Endothelial cell of umbilical vein (primary cell): ENCODE measurements at regions not wholly inside any gene's neighbourhood (a gene's known extent, or its start where the extent isn't known, plus 50 kb on each side); places are given as distances from the start of the nearest gene placed in this dataset.

Source experiments
- BruUV-seq: library from RNA; stranded (reverse); fragments of 400-500 nt; replicated peaks from 2 replicates; lab custom pipeline; 2021; lab: Mats Ljungman, UMichigan
- CTCF ChIA-PET: fragments of 300-600, 350-600 bp; sonication (Branson Sonifier 250); formaldehyde crosslinking; loops from one replicate; lab custom pipeline; 2021; ENCODE audit warnings: antibody characterized with exemption, inconsistent platforms; lab: Charles Lee
- POLR2A ChIA-PET: fragments of 300-600, 350-600 bp; sonication (Branson Sonifier 250); formaldehyde crosslinking; loops from one replicate; lab custom pipeline; 2021; ENCODE audit warnings: antibody characterized with exemption, inconsistent platforms; lab: Charles Lee
- DNase-seq: peaks from one replicate; pipeline ENCODE4 v3.0.0-alpha.2; 2011; ENCODE audit warnings: low read depth, low spot score
- FAIRE-seq: peaks from 2 replicates; lab custom pipeline; 2011; peaks lifted over from hg19 to GRCh38; lab: Jason Lieb, UNC
- H2AFZ ChIP-seq: 2 replicates; pipeline ENCODE4 v1.6.0; 2012; ENCODE audit warnings: low read depth, low read length, control low read depth, inconsistent platforms
- H3K27ac ChIP-seq: 2 replicates; pipeline ENCODE4 v1.5.1; 2011; ENCODE audit warnings: low read depth, mild to moderate bottlenecking, control low read depth, low read length, moderate library complexity; ENCODE audit not compliant: insufficient read depth
- H3K27me3 ChIP-seq, 2 experiments: 2 replicates each; pipeline versions ENCODE4 v1.6.0 to v1.6.1; 2011; ENCODE audit warnings: low read length in 2 of 2, mixed read lengths in 1 of 2; ENCODE audit not compliant: control insufficient read depth in 2 of 2, insufficient read depth in 2 of 2
- H3K36me3 ChIP-seq, 2 experiments: 2 replicates in 1 of 2; 3 replicates in 1 of 2; pipeline ENCODE4 v1.5.1; 2011; ENCODE audit warnings: low read length in 2 of 2, mild to moderate bottlenecking in 1 of 2, moderate library complexity in 1 of 2; ENCODE audit not compliant: control insufficient read depth in 2 of 2, insufficient read depth in 2 of 2; ENCODE audit errors: extremely low read depth in 1 of 2
- H3K4me1 ChIP-seq: 3 replicates; pipeline ENCODE4 v1.5.1; 2011; ENCODE audit warnings: mild to moderate bottlenecking, low read length; ENCODE audit not compliant: control insufficient read depth, insufficient read depth; ENCODE audit errors: extremely low read depth
- H3K4me2 ChIP-seq: 2 replicates; pipeline ENCODE4 v1.6.1; 2011; ENCODE audit warnings: low read length, control low read depth, mixed read lengths; ENCODE audit not compliant: insufficient read depth
- H3K4me3 ChIP-seq, 3 experiments: fragments of 200-600 bp in 1 of 3; sonication (generic), shearing (Covaris generic) in 1 of 3; replicated peaks in 1 of 3; 2 replicates each; pipeline ENCODE4 v1.5.1; 2011 to 2016; ENCODE audit warnings: control low read depth in 3 of 3, low read length in 3 of 3, mild to moderate bottlenecking in 2 of 3, inconsistent platforms in 1 of 3, low read depth in 1 of 3, moderate library complexity in 1 of 3; ENCODE audit not compliant: insufficient read depth in 1 of 3
- H3K79me2 ChIP-seq: 2 replicates; pipeline ENCODE4 v1.6.0; 2012; ENCODE audit warnings: low read length, inconsistent platforms; ENCODE audit not compliant: control insufficient read depth, insufficient read depth
- H3K9ac ChIP-seq: replicated peaks from 2 replicates; pipeline ENCODE3; 2011; ENCODE audit warnings: low read length, control low read depth; ENCODE audit not compliant: insufficient read depth; ENCODE audit errors: extremely low read depth
- H3K9me1 ChIP-seq: replicated peaks from 3 replicates; pipeline ENCODE4 v1.6.0; 2011; ENCODE audit warnings: mild to moderate bottlenecking, low read length; ENCODE audit not compliant: control insufficient read depth, insufficient read depth; ENCODE audit errors: extremely low read depth
- H3K9me3 ChIP-seq: replicated peaks from 2 replicates; pipeline ENCODE4 v1.5.1; 2012; ENCODE audit warnings: low read length, inconsistent platforms; ENCODE audit not compliant: control insufficient read depth, insufficient read depth
- H4K20me1 ChIP-seq: replicated peaks from 2 replicates; pipeline ENCODE3; 2011; ENCODE audit warnings: mild to moderate bottlenecking, low read length; ENCODE audit not compliant: control insufficient read depth, insufficient read depth; ENCODE audit errors: extremely low read depth
- EZH2 ChIP-seq: IDR thresholded peaks from 2 replicates; pipeline ENCODE4 v1.6.1; 2012; ENCODE audit warnings: borderline replicate concordance, low read depth, mild to moderate bottlenecking, moderate library complexity, low read length, inconsistent platforms; ENCODE audit not compliant: severe bottlenecking
- FOS ChIP-seq: IDR thresholded peaks from 2 replicates; pipeline ENCODE4 v1.6.1; 2011; ENCODE audit warnings: mild to moderate bottlenecking, low read length, moderate library complexity, borderline replicate concordance; ENCODE audit not compliant: insufficient read depth
- GATA2 ChIP-seq: IDR thresholded peaks from 2 replicates; pipeline ENCODE4 v1.7.0; 2011; ENCODE audit warnings: low read depth, mild to moderate bottlenecking, moderate library complexity, mixed read lengths, low read length; ENCODE audit not compliant: insufficient read length, insufficient read depth
- JUN ChIP-seq: IDR thresholded peaks from 2 replicates; pipeline ENCODE4 v1.6.1; 2011; ENCODE audit warnings: borderline replicate concordance, low read depth; ENCODE audit not compliant: insufficient read length, insufficient read depth
- MAX ChIP-seq: IDR thresholded peaks from 2 replicates; pipeline ENCODE4 v1.6.1; 2011; ENCODE audit not compliant: insufficient read depth, insufficient read length
- MYC ChIP-seq: IDR thresholded peaks from one replicate; pipeline ENCODE4 v1.6.1; 2011; ENCODE audit warnings: mild to moderate bottlenecking, low read depth, low read length
- POLR2A ChIP-seq: IDR thresholded peaks from 2 replicates; pipeline ENCODE4 v1.6.1; 2012; ENCODE audit warnings: low read depth, mild to moderate bottlenecking, control low read depth, low read length
- POLR2AphosphoS5 ChIP-seq: IDR thresholded peaks from 2 replicates; pipeline ENCODE4 v1.6.1; 2012; ENCODE audit warnings: low read depth, mild to moderate bottlenecking, control low read depth, low read length, moderate library complexity; ENCODE audit not compliant: insufficient read depth
- dilution Hi-C: fragments of 300-500 bp; cut with MboI; formaldehyde crosslinking; loops from one replicate; pipeline ENCODE4 v1.15.0; 2019; ENCODE audit warnings: low sequenced_read_pairs; ENCODE audit not compliant: extremely low pct_ligation_motif_present
- intact Hi-C: fragments of 100-400 bp; cut with micrococcal nuclease; formaldehyde crosslinking; loops from one replicate; pipeline ENCODE4 v1.10.0; 2022
- TF ChIP-seq, protein P1 (sequence below), 2 donors: IDR thresholded peaks; 1 replicate in 1 of 2; 2 replicates in 1 of 2; pipeline ENCODE4 v1.5.1; 2011; ENCODE audit warnings: low read length in 2 of 2, mild to moderate bottlenecking in 2 of 2, moderate library complexity in 2 of 2, control low read depth in 1 of 2, inconsistent platforms in 1 of 2, low read depth in 1 of 2; ENCODE audit not compliant: insufficient read depth in 1 of 2; ENCODE audit errors: extremely low read depth in 1 of 2

DNA sequence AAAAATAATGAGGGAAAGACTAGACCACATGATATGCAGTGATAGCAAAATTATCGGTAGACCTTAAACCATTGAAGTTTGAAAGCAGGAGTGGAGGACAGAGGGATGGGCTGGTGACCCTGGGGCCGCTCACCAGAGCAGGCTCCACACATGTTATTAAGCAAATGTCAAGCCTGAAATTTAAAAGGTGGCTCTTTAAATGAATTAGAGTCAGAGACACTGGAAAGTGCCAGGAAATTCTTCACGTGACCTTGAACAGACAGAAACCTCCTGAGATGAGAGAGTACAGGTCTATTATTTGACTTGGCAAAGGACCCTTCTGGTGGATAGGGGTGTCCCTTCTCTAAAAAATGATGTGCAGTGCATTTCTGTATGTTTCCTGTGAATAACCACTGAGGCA is 111.0 kb upstream of the CPEB4 start:
- Histone ChIP-seq H3K4me2 (no peak overlapping the region), H3K4me3 (no peak overlapping the region), H3K9ac (no peak overlapping the region), H4K20me1 (no peaks in the 10 kb centered on the region), H3K27me3 (no peaks in the 10 kb centered on the region), H3K36me3 (no peaks in the 10 kb centered on the region), H3K9me3 (no peaks in the 10 kb centered on the region), H3K27ac (no peak overlapping the region), H3K9me1 (no peaks in the 10 kb centered on the region), H3K79me2 (no peaks in the 10 kb centered on the region), H3K4me1 (peaks cover 25% of the 10 kb centered on the region), H2AFZ (no peak overlapping the region)
- dilution Hi-C loops = no loop called here
- ChIA-PET POLR2A (no interaction called here), CTCF (no interaction called here)
- BruUV-seq = no TSS peak
- intact Hi-C loops = no loop called here
- FAIRE-seq = no peak
- no peak for TF ChIP-seq POLR2AphosphoS5
- TF ChIP-seq, protein P1, sequence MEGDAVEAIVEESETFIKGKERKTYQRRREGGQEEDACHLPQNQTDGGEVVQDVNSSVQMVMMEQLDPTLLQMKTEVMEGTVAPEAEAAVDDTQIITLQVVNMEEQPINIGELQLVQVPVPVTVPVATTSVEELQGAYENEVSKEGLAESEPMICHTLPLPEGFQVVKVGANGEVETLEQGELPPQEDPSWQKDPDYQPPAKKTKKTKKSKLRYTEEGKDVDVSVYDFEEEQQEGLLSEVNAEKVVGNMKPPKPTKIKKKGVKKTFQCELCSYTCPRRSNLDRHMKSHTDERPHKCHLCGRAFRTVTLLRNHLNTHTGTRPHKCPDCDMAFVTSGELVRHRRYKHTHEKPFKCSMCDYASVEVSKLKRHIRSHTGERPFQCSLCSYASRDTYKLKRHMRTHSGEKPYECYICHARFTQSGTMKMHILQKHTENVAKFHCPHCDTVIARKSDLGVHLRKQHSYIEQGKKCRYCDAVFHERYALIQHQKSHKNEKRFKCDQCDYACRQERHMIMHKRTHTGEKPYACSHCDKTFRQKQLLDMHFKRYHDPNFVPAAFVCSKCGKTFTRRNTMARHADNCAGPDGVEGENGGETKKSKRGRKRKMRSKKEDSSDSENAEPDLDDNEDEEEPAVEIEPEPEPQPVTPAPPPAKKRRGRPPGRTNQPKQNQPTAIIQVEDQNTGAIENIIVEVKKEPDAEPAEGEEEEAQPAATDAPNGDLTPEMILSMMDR (IDR thresholded peaks at IDR 0.05; ENCODE audit: extremely low read depth in 1 of 2, insufficient read depth in 1 of 2, low read depth in 1 of 2, low read length in 2 of 2) = no peak
- DNase-seq = no peak

- Histone ChIP-seq H3K4me1 (peaks cover 30% of the 10 kb centered on the region), H3K4me2 (no peak overlapping the region), H3K4me3 (no peak overlapping the region), H3K9ac (no peak overlapping the region), H2AFZ (peak overlapping the region; percentile 13), H3K36me3 (no peaks in the 10 kb centered on the region), H3K79me2 (no peaks in the 10 kb centered on the region), H4K20me1 (no peaks in the 10 kb centered on the region), H3K27ac (peak overlapping the region; percentile 53), H3K9me3 (no peaks in the 10 kb centered on the region), H3K9me1 (no peaks in the 10 kb centered on the region), H3K27me3 (no peaks in the 10 kb centered on the region)
- DNase-seq (no peak), FAIRE-seq (no peak)
- intact Hi-C loops = no loop called here
- BruUV-seq = no TSS peak
- ChIA-PET POLR2A (interaction anchor here (1.0 kb wide), 1 partner anchor 14 kb away, joined by 4 read pairs; no protein-coding TSS in a partner anchor), CTCF (interaction anchor here (1.5 kb wide), 2 partner anchors 12 to 14 kb away, joined by 3 to 5 read pairs; no protein-coding TSS in a partner anchor)
- no peak for TF ChIP-seq GATA2
- TF ChIP-seq, protein P1 (IDR thresholded peaks at IDR 0.05; ENCODE audit: extremely low read depth in 1 of 2, insufficient read depth in 1 of 2, low read depth in 1 of 2, low read length in 2 of 2) = no peak
- TF ChIP-seq FOS = no peak
- no peak for TF ChIP-seq EZH2
- TF ChIP-seq MYC = no peak
- TF ChIP-seq POLR2AphosphoS5 = no peak
- TF ChIP-seq JUN = no peak
- no peak for TF ChIP-seq MAX
- TF ChIP-seq POLR2A = no peak
- dilution Hi-C loops = no loop called here
These were observed 110.5 kb upstream of the CPEB4 start for GRCh38 chr5:173777674-173778073.
